ENCODE measurements at regions not wholly inside any gene's neighbourhood (a gene's known extent, or its start where the extent isn't known, plus 50 kb on each side); places are given as distances from the start of the nearest gene placed in this dataset.

DNA sequence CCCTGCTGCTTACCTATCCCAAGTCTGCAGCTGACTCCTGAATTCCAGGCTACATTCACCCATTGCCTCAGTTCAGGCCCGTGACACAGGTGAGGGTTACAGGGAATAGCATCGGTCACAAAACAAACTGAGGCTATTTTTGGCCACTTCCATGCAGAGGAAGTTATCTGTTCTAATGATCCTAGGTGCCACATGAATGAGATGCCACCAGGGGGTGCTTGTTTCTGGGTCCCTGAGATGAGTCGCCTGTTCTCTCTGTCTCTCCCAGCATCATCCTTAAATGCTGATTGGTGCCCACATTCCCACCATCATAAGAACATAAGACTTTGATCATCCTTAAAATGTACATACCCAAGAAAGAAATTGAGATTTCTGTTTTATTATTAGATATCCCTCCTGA, 119.0 kb upstream of the CELF4 start:
- DNase-seq (ENCODE audit: low spot score) = no peak

DNA sequence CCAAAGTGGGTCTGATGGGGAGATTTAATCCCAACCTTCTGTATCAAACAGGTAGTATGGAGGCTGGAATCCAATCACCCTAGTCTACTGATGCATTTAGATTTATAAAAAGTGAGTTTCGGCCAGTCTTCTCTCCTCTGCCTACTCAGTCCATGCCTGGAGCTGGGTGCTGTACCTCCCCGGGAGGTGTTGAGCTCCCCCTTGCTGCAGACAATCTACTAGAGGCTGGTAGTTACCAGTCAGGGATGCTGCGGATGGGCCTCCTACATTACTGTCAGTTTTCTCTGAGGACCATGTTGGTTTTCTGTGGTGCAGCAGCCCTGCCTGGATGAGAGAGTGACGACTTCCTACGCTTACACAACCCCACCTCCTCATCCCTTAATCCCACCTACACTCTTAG, 118.6 kb upstream of the CELF4 start:
- no peak for DNase-seq (ENCODE audit: low spot score)

DNA sequence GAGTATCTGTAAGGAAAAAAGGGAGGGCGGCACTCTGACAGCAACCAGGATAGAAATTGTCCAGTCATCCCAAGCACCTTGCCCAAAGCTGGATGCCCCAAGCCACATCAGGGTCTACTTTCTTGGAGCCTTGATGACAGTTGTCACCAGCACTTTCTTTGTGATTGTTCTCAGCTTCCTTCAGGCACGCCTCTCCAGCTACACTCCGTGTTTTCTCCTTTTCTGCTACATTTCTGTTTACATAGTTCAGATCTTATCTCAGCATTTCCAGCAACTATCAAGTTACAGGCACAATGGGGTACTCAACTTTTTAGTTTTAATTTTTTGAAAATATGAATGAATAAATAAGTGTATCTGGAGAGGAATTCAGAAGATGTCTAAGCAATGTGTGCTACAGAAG, 115.3 kb upstream of the CELF4 start:
- no peak for DNase-seq (ENCODE audit: low spot score)

DNA sequence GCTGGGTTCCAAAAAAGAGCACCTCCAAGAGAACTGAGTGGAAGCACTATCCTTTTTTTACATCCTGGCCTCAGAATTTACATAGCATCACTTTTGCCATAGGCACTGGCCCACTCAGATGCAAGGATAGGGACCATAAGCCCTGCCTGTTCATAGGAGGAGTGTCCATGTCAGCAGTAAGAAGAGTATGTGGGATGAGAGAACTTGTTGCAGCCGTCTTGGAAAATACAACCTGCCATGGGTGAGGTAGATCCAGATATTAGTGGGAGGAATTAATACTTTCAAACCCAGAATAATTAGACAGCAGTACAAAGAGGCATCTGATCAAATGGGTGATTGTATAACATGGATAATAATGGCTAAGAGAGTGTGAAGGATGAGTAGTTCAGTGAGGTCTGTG, 110.7 kb upstream of the CELF4 start:
- DNase-seq (ENCODE audit: low spot score) = no peak

DNA sequence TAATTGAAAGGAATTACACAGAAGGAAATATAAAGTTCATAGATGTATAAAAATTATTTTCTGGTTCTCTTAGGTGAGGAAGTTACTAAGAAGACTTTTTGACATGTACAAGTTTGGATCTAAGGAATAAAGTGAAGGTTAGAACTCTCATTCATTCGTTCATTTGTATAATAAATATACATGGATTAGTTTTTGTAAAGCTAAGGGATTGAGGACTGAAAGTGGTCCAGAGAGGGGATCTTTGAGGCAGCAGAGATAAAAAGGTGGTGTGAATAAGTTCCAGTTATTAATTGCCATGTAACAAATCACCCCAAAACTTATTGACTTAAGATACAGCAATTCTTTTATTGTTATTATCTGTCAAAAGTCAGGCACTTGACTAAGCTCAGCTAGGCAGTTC, 110.1 kb upstream of the CELF4 start:
- DNase-seq (ENCODE audit: low spot score) = no peak

DNA sequence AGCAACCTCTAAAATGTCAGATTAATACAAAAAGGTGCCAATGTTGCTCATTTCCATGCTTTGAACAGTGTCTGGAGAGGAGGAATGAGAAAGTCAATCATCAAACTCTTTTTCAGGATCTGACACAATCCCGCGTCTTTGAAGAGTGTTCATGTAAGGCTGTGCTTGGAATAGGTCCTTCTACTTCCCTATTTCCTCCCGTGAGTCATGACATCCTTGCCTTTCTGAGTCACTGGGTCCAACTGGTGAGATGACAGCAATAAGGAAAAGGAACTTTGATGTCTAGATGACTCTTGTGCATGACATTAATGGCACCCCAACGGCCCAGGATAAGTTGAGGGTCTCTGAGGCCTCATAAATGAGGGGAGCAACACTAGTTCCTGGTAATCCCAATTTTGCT, 109.0 kb upstream of the CELF4 start:
- DNase-seq (ENCODE audit: low spot score) = no peak

DNA sequence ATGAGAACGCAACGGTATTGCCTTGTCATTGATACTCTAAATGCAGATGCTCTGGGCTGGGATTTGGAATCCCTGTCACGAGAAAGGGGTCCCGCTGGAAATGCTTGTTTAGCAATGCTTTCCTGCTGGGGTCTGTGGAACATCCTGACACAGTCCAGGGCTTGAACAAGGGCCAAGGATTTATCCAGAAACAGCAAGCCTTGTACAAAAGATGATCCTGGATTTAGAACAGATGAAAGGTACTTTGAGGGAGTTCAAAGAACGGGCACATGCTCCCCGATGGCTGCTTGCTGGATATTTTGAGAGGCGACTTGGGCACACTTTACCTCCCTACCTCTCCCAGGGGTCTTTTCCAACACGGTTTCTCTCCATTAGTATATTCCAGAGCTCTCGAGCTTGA, 108.1 kb upstream of the CELF4 start:
- no peak for DNase-seq (ENCODE audit: low spot score)

DNA sequence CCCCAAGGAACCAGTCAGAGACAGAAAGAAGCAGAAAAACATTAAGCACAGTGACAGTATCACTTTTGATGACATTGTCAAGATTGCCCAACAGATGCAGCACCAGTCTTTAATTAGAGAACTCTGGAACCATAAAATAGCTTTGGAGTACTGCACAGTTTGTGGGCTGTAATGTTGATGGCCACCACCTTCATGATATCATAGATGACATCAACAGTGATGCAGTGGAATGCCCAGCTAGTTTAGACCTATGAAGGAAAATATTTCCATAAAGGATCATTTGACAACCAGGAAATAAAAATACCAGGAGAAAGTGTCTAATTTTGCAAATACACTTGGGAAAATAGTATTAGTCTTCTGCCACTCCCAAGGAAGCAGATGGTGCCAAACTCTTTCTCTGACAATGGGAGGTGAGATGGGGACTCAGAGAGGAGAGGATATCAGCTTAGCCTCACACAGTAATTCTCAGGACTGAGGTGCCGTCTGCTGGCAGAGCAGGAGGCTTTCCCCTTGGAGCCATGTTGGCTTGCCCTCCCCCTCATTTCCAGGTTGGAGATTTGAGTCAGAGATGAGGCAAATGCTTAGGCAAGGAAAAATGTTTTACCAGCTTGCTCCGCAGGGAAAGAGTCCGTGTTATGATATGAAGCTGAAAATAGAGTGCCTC, 107.5 kb upstream of the CELF4 start:
- DNase-seq (ENCODE audit: low spot score) = peak; percentile 27

DNA sequence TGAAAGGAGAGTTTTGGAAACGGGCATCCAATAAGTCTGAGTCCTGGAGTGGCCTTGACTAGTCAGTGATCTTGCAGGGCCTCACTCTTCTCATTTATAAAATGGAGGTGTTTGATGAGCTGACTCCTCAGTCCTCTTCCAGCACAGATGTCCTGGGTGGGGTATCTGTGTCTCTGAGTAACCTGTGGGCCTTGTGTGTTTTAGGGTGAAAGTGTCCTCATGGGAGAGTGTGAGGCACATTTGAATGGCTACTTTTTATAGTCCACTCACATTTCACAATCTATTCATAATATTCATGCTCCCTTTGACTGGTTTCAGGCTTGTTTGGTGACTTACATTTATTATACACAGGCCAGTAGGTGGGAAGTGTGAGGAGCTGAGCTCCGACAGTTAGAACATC, 106.4 kb upstream of the CELF4 start:
- no peak for DNase-seq (ENCODE audit: low spot score)

DNA sequence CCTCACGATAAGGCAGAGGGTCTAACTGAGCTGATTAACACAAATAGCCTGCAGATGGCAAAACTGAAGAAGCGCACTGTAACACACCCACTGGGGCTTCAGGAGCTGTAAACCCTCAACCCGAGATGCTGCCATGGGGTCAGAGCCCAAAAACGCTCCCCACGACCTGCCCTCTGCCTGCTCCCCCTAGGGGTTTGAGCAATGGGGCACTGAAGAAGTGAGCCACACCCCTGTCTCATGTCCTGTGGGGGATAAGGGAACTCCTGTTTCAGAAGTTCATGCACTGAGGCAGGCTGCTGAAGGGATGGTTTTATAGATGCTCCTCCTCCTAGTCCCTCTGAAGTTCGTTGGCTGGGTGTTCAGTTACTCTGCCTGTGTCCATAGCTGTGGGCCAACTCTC, 105.9 kb upstream of the CELF4 start:
- DNase-seq (ENCODE audit: low spot score) = no peak

DNA sequence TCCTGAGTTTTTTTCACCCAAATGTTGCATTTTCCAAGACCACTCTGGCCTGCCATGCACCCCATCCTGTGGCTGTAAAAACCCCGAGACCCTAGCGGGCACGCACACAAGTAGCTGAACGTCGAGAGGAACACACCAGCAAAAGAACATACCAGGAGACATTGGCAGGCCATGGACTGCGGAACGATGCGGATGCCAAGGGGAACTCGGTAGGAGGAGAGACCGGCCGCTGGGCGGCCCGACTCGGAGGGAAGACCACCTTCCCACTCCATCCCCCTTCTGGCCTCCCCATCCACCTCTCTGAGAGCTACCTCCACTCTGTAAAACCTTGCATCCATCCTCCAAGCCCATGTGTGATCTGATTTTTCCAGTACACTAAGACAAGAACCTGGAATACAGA, 105.5 kb upstream of the CELF4 start:
- no peak for DNase-seq (ENCODE audit: low spot score)

DNA sequence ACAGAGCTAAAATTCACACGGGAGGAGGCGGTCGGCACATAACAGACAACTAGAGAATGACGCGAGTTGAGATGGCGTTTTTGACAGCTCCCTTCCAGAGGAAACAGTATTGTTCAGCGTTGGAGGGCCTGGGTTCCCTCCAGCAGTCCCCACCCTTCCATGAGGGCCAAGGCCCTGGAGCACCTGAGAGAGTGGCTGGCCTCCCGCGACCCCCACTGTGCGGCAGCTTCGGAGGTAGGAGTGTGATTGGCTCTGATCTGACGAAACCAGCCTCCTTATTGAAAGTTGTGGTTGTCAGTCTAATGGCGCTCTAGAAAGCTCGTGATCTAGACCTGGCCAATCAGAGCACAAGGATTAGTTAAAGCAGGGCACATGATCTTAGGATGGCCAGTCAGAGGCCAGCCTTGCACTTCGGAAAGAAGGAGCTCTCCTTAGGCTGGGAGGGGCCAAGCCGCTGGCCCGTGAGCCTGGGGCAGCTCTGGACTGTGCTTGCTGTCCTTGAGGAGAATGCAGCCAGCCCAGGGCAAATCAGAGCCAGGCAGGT, 104.5 kb upstream of the CELF4 start:
- DNase-seq (ENCODE audit: low spot score) = no peak

DNA sequence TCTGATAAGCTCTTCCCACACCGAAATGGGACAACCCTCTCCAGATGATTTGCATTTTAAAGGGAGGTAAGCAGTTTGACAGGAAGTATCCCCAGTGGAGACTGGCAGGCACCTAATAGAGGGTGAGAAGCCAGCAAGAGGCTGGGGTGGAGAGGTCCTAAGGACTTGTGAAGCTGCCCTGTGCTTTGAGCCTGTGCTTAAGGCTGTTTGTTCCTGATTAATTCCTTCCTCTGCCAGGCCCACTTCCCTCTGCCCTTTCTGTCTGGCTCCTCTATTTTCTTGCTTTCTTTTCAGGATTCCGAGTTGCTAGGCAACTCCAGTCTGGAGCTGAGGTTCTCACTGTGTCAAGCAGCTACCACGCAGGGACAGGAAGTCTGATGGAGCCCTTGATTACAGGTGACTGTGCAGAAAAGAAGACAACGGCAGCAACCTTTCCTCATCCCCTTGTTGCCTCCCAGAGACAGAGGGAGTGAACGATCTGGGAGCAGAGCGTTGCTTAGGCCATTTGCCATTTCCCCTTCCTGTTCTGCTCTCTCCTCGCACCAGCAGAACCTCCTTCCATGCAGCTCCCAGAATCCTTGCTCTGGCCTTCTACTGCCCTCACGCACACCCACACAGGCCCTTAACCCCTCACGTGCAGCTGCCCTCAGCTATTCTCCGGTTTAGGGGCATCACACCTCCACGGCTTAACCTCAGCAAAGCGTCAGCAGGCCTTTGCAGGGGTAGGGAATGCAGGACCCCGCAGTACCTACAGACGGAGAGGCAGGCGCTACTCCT, 103.6 kb upstream of the CELF4 start:
- peak; percentile 57 for DNase-seq (ENCODE audit: low spot score)

DNA sequence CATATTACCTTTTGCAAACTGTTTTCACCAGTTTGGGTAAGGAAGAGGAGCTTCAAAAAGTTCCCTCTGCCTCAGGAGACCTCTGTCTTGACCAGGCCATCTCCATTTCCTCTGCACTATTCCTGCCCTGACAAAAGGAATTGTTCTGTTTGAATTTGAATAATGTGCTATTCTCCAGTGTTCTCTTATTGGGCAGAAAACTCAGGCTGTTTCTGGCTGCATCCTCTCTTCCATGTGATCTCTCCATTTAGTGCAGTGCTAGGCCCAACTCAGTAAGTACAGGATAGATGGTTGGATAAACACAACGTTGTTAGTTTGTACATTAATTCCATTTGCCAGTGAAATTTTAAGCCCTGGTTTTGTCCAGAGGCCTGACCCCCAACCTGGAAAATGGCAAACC, 102.2 kb upstream of the CELF4 start:
- DNase-seq (ENCODE audit: low spot score) = peak; percentile 31

DNA sequence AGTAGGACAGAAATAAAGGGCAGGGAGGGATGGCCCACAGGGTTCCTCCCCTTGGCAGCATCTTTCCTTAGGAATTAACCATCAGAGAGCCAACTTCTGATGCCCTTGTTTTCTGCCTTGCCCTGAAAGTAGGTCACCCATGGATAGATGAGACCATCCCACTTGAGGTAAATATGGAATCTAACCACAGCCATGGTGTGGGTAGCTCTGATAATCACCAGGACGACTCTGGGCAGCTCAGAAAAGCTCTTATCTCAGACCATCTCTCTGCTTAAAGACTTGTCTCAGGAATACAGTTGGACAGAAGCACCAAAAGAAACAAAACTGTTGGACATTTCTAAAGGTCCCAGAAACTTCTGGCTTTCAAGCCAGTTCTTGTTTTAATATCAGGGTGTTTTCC, 101.4 kb upstream of the CELF4 start:
- no peak for DNase-seq (ENCODE audit: low spot score)

DNA sequence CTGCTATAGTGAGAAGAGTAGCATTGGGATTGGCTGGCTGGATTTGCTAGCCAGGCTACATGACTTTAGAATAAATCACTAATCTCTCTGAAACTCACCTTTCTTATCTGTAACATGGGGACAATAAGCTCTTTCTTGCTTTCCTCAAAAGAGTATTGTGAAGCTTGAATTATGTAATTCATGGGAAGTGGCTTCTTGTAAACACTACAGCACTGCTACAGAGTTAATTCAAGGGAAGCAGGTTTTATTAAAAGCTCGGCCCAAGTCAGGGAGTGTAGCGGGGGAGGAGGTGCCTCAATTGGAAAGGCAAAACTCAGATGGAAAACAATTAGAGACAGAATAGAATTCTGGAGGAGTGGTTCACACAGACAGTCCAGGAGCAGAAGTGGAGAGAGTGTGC, 100.9 kb upstream of the CELF4 start:
- DNase-seq (ENCODE audit: low spot score) = no peak

DNA sequence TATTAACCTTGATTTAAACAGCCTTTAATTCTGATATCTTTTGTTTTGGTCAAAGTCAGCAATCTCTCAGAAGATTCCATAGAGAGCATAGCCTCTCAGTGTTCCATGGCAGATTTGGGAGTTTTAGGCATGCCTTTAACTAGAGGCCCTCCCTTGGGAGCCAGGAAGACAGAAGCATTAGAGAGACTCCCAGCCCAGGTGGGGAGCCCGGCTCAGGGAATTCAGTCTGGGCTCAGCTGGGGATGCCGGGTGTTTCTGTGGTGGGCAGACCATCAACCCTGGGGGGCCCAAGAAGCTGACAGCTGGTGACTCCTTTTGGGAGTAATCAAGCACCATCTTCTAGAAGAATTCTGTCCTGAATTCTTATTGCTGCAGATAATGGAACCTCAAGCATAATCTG, 99.7 kb upstream of the CELF4 start:
- no peak for DNase-seq (ENCODE audit: low spot score)

DNA sequence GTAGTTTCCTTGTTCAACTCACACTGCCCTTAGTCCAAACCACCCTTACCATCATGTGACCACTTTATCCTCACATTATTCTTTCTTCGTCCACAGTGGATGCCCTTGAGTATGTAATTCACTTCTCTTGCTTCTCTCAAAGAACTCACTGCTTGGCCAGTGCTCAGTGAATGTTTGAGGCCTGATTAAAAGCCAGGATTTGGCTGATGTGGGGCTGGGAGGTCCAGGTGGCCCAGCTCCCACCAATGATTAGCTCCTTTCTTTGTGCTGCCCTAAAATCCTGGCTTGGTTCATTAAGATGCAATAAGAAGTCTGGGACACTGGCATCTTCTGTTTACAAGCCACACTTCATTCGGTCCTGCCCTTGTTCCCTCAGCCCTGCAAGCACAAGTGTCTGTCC, 97.8 kb upstream of the CELF4 start:
- peak; percentile 74 for DNase-seq (ENCODE audit: low spot score)

DNA sequence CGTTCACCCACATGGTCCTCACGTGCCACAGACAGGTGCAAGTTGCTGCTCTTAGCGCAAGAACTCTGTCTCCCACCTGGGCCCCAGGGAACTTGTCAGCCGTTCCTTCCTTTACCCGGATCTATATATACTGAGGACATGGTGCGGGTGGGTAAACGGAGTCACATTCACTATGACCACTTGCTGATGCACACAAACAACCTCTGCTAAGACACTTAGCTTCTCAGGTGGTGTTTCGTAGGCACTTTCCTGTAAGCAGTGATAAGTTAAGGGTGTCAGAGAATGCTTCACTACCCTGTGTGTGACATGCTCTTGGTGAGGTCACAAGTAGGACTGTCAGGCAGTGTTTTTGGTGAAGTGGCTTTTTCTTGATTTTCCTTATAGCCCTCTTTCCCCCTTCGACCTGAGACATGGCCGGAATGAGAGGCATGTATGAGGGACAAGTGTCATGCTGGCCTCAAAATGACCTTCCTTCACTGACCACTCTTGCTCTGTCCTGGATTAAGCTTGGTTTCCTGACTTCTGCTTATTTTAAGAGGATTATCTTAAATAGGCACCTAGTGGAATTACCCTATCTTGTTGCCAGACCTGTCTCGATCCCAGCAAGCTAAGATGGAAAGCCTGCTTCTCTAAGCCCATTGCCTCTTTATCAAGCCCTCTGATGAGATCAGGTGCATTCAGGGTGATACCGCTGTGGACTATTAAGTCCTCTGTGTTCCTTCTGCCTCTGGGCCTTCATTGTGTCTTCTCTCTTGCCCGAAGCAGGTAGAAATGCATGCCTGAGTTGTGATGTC, 97.1 kb upstream of the CELF4 start:
- no peak for DNase-seq (ENCODE audit: low spot score)

DNA sequence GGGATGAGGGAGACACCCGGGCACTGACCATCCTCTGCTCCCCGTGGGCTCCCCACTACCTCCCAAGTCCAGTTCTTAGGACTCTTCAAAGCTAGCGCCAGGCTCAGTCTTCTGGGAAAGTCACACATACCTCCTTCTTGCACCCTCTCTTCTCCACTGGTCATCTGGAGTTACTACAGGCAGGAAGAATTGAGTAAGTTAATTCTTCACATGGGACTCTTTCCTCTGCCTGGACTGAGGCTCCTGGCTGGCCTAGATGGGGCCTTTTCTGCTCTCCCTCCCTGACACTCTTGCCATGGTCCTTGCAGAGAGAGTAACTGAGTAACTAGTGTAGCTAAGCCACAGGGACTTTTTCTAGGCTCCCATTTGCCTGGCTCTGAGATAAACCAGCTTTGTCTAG, 96.5 kb upstream of the CELF4 start:
- no peak for DNase-seq (ENCODE audit: low spot score)

DNA sequence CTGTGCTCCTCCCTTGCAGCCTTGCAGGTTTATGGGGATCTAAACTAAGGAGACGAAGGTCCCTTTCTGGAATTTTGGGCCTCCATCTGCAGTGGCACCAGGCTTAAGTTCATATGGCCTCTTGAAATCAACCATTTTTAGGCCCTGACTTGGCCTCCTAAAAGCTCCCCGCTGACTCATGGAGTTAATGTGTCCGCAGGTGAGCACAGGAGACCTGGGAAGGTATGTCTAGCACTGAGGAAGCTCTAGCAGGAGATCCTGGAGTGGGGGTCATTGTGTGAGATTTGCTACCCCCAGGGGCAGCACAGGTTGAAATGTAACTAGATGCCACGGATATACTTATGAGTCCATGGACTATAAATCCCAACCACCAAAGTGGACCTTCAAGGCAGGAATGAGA, 95.9 kb upstream of the CELF4 start:
- DNase-seq (ENCODE audit: low spot score) = no peak

DNA sequence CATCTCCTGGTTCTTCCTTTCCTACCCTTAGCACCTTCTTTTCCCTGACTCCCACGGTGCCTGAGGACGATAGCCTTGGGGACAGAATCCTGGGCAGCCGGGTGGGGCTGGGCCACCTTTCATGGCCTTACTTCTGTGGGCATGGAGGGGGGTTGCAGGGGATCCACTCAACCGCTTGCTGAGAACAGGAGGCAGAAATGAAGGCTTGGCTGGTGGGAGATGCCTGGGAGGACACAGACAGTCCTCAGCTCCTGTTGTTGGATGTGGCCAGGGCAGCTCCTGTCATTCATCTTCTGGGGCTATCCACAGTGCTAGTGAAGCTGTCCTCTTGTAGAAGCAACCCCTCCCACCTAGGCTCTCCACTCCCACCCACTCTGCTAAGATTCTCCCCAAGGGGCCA, 95.5 kb upstream of the CELF4 start:
- no peak for DNase-seq (ENCODE audit: low spot score)

DNA sequence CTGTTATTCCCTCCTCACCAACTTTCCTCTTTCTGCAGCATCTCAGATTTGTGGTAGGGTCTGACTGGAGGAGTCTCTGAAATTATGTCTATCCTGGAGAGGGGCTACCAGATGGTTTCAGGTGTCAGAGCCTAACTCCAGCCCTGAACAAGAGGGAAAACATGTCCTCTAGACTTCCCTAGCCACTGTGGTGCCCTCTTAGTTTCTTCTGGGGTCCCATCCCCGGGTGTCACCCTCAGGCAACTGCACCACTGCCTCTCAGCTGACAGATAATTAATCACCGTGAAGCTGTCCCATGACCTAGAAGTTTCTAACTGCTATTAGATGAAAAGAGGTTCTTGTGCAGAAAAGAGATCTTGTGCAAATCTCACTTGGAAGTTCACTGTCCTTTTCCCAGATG, 95.1 kb upstream of the CELF4 start:
- no peak for DNase-seq (ENCODE audit: low spot score)

Data from Ammon's horn (tissue), 1 donor.